Activated naive CD4-positive, alpha-beta T cell treated with Interleukin-2 at 50 U/mL for 16 hours (primary cell): ENCODE measurements at regions not wholly inside any gene's neighbourhood (a gene's known extent, or its start where the extent isn't known, plus 50 kb on each side); places are given as distances from the start of the nearest gene placed in this dataset.

ENCODE experiments used
- DNase-seq: peaks from one replicate; pipeline ENCODE4 v3.0.0-alpha.2; 2020

GRCh38 chr10:91040343-91040742 is 119.5 kb upstream of the ANKRD1 start:
- DNase-seq = no peak

GRCh38 chr10:91042069-91042468 is 121.2 kb upstream of the ANKRD1 start:
- DNase-seq = no peak

GRCh38 chr10:91043173-91043910 is 122.5 kb upstream of the ANKRD1 start:
- DNase-seq = no peak

DNA sequence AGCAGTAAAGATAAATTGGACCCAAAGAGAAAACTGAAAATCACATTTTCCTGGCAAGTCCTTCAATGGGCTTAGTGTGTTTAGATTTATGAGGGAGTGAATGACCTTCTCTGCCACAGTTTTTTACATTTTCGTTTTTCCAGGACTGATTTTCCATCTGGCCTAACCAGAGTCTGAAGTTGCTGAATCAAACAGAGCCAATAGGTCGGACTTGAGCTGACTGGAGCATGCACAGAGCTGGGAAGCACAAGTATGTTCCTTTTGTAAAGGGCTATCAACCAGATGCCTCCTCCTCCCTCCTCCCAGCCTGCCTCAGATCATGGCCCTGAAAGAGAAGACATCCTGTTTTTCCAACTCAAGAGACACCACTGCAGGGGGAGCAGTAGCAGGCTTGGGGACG is 126.0 kb upstream of the ANKRD1 start:
- DNase-seq = no peak

GRCh38 chr10:91048380-91048779 is 127.5 kb upstream of the ANKRD1 start:
- DNase-seq = no peak

DNA sequence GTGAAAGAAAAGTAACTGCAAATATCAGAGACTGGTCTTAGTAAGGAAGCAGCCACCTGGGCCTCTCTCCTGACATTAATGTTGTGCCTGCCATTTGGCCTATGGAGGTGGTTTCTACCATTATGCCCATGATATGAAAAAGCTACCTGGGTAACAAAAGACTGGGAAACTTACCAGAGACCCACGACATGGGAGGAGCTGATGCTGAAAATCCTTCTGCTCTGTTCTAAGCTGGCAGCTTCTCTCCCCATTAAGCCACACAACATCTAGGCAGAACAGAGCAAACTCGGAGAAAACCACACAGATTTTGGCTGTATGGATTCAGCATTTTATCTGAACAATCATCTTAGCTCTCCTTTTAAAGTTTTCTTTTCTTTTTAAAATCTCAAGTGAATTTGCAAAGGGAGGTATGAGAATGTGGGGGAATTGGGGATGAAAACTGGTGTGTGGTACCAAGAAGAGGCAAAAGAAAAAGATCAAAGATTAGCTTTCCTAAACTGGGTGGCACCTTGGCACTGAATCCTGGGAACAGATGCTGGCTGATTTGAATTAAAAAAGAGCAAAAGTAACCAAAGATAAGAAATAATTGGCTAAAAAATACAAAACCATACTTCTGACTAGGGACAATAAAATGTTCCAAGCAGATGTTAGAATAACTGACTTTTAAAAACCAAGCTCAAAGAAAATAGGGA is 128.6 kb upstream of the ANKRD1 start:
- no peak for DNase-seq

- no peak for DNase-seq
Observed at GRCh38 chr10:91049988-91050360, 129.1 kb upstream of the ANKRD1 start.

DNA sequence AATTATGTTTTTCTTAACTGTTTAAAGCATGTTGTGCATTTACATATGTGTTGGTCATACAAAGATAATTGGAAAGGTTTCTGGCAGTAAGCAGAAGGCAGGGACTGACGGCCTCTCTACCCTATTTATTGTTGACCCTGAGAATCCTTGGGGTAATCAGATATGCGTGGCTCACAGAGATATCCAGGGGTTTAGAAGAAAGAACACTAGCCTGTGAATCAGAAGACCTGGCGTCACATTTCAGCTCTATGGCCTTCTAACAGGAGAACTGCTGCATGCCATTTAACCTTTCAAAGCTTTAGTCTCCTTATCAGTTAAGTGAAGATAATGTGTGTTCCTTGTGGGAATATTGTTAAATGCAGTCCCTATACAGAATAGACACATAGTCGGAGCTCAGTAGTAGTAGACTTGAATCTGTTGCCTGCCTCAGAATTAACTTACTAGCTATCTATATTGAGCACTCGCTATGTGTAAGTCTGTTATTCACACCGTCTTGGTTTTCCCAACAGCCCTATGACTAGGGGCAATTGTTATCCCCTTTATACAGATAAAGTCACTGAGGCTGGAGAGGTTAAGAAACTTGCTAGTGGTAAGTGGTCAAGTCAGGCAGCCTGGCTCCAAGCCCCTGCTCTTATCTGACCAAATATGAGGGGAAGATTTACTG is 129.6 kb upstream of the ANKRD1 start:
- DNase-seq = no peak

DNA sequence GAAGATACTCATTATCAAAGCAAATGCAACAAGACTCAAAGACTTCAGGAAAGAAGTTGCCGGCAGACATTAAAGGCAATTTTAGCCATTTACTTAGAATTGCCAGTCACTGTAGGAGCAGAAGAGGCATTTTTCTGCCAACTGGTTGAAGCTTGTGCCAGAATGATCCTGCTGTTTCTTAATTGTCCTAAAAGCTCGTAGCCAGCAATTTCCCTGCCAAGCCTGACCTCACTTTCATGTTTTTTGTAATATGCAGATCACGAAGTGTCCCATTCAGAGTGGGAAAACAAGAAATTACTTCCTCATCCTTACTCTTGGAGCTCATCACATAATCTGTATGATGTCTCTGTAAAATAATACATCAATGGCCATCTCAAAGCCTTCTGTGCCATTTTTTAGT is 130.9 kb upstream of the ANKRD1 start:
- DNase-seq = no peak

DNA sequence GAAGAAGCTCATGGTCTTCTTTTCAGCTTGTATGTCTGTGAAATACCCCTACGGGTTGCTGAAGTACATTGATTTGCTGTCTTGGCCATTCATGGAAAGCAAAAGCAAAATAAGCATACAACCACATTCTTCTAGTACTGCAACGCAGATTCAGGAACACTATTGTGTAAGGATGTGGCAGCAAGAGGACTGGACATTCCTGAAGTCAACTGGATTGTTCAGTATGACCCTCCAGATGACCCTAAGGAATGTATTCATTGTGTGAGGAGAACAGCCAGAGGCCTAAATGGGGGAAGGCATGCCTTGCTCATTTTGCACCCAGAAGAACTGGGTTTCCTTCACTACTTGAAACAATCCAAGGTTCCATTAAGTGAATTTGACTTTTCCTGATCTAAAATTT is 133.4 kb upstream of the ANKRD1 start:
- no peak for DNase-seq

DNA sequence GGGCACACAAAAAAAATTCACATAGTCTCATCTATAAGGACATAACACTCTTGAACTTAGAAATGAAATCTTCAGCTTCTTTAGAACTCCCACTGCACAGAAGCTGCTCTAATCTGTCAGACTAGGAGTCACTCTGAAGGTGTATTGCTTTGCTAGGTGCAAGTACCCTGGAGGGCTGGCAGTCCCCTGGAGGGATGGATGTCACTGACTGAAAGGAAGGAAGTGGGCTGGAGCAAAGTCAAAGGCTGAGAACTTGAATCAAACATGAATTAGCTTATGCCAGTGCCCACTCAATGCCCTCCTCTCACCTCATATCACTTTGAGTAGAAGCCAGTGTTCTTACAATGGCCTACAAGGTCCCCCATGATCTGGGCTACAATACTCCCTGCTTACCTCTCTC is 140.3 kb upstream of the ANKRD1 start:
- DNase-seq = no peak

DNA sequence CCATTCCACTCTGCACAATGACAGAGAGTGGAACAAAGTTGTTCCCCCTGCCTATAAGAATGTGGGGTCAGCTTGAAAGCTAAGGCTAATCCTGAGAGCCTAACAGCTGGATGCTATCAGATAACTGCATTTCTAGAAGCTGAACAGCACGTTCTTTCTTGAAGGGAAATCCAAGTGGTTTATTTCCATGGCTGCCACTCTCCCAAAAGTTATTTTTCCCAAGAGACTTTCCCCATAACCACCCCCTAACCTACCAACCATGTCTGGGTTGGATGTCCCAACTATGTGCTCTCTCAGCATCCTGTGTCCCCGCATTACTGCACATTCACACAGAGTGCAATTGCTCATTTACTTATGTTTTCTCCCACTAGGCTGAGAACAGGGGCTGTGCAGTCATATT is 140.7 kb upstream of the ANKRD1 start:
- DNase-seq = no peak

DNA sequence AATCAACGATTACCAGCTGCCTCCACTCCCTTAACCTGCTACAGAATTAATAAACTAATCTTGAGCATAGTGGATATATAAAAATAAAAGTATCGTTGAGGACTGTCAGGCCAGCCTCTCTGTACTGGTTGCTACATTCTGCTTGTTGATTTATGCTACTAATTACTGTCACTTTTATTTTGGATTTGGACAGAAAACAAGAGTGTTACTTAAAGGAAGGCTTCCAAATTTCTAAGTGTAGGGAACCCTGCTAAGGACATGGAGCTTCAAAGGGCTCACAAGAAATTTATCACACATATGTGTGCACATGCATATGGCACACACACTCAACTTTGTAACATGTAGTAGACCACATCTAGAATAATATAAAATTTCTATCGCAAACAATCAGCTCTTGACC is 141.2 kb upstream of the ANKRD1 start:
- no peak for DNase-seq

DNA sequence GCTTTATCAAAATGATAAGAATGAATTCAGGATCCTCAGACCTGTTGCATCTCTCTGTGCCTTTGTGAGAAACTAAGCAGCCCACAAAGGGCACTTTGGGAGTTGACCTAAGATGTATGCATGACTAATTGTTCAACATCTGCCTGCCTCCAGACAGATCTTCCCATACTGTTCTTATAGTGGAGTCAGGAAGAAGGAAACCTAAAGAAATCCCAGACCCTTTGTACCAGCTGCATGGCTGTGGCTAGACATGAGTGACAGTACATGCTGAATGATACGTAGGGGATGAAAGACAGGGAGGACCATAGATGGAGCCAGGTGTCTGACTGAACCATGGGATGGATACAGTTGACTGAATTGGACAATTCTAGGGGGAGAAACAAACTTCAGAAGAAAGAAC is 148.7 kb upstream of the PCGF5 start:
- no peak for DNase-seq

- DNase-seq = no peak
Observed at GRCh38 chr10:91073286-91073979, 147.0 kb upstream of the PCGF5 start.

- DNase-seq = no peak
Observed at GRCh38 chr10:91076991-91077548, 143.4 kb upstream of the PCGF5 start.

DNA sequence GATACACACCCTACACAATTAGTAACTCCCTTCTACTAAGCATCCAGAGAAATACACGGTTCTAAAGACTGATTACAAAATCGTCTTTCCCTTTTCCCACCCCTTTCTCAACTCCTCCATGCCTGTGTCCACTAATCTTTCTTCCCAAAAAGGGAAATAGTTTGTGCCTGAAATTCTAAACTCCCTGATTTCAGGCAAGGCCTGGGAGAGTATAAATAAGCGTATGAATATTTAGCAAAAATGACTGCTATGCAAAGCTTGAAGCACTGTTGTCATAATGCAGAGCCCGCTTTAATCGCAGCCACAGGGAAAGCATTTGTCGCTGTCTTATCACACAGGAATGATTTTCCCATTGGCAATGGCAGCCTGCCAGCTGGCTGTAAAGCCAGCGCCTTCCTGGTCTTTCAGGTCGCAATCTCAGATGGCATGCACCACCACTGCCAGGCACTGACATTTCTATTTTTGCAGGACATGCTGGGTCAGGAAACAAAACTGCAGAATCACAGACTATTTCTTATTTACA is 142.9 kb upstream of the PCGF5 start:
- no peak for DNase-seq

GRCh38 chr10:91080776-91081175 is 139.7 kb upstream of the PCGF5 start:
- DNase-seq = no peak

- DNase-seq = no peak
Observed at GRCh38 chr10:91082447-91082846, 138.0 kb upstream of the PCGF5 start.

DNA sequence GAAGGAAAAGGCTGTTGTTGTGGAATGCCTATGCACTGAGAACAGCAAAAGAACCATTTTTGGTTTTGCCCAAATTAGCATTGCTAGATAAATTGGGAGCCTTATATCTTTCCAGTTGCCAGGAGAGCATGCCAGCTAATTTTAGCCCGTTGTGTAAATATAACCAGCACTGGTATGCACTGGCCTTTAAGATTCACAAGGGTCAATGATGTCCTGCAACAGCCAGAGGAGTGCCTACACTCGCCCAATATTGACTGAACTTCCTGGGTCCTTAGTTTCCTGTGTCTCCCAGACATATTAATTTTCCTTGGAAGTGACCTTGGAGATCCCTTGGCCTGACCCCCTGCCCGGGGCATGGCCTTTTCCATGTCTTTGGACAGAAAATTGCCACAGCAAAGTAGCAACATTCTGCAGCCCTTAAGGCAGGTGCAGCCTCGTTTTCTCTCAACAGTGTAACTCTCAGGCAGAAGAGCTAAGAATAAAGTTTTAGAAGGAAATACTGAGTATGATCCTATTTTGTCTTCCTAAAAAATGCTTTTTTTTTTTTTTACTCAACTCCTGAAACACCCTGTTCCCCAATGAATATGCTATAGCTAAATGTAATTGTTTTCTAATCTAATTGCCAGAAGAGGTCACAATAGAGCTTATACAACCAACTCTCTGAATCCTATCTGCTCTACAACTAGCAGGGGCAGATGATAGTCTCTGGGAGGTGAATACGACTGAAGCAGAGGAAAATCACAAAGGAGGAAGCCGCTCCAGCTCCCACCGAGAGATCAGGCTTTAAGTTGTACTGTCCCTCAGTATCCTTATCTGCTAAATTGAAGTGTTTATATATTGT is 131.9 kb upstream of the PCGF5 start:
- no peak for DNase-seq

GRCh38 chr10:91090761-91091529 is 129.5 kb upstream of the PCGF5 start:
- no peak for DNase-seq
